NCI-H2196 (cell line): ENCODE measurements at regions not wholly inside any gene's neighbourhood (a gene's known extent, or its start where the extent isn't known, plus 50 kb on each side); places are given as distances from the start of the nearest gene placed in this dataset.

Source experiments
- DNase-seq: peaks from one replicate; lab custom pipeline; 2025; ENCODE audit not compliant: unreplicated experiment; lab: John Stamatoyannopoulos, UW

DNA sequence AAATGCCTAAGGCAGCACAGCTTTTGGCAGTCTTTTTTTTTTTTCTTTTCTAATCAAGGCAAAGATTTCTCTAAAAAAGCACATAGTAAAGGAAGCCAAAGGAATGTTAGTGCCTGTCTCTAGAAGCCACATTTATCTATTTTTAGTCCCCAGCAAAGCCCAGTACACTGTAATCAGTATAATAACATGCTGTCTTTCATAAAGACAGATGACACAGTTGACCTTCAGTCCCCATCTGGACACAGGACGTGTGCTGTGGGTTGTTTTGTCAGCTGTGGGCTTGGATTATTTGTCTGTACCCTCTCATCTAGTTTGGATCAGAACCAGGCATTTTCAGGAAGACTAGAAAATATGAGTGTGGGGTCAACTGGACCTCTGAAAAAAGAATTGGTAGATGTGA, 110.4 kb upstream of the CTNNB1 start:
- no peak for DNase-seq

DNA sequence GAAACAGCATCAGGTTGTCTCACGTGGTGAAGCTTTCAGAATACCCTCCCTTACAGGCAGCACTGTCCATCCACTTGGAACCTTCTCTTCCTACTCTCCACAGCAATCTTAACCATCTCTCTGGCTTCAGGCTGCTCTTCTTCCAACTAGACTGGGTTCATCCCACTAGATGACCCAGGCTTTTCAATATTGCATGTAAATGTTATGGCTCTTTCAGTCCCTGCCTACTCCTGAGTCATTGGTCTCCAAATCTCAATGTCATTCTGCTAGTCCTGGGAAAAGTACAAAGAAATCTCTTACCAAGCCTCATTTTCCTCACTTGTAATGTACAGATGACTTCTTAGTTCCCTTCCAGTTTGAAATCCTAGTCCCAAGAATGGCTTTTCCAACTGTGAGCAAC, 109.7 kb upstream of the CTNNB1 start:
- no peak for DNase-seq

DNA sequence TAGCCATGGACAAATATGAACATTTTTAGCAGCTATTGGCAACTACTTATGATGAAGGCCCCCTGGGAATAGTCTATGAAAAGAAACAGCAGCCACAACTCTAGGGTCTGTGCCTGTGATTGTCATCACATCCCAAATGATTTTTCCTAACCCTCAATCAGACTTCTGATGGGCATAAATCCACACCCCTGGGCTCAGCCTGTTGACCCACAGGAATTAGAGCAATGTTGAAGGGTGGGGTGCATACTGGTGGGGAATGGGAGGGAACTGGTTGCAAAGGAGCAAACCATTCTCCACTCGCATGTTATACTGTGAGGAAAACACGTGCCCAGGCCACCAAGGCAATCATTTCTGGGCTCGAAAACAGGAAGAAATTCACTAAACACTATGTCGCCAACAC, 106.5 kb upstream of the CTNNB1 start:
- DNase-seq = no peak

- DNase-seq = no peak
Observed at GRCh38 chr3:41093476-41093875, 105.8 kb upstream of the CTNNB1 start.

DNA sequence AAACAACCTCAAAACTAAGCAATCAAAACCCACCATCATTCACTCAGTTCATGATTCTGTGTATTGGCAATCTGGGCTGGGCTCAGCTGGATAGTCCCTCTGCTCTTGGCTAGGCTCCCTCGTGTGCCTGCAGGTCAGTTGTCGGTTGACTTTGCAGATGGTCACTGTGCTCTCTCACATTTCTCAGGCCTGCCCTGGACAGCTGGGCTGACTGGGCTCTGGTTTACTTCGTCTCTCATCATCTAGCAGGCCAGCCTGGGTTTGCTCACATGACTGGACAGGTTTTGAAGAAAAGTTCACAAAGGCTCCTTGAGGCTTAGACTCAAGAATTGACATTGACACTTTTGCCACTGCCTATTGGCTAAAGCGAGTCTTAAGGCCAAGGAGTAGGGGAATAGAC, 105.0 kb upstream of the CTNNB1 start:
- no peak for DNase-seq

GRCh38 chr3:41095702-41096101, 103.6 kb upstream of the CTNNB1 start:
- no peak for DNase-seq

GRCh38 chr3:41097896-41098496, 101.3 kb upstream of the CTNNB1 start:
- DNase-seq = no peak

DNA sequence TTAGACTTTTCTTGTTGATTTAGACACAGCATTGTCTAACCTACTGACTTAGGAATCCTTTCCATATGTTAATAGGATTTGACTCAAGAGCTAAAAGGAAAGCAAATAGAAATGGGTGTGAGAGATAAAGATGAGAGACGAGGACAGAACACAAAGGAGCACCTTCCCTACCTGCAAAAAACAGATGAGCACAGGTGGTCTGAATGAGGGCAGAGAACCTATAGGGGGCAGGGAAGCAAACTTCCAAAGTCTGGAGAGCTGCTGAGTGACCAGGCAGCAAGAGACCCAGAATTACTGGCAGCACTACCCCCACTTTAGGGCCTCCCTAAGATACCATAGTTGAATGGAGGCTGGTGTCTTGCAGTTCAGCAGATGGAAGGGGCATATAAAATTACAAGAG, 98.1 kb upstream of the CTNNB1 start:
- no peak for DNase-seq

DNA sequence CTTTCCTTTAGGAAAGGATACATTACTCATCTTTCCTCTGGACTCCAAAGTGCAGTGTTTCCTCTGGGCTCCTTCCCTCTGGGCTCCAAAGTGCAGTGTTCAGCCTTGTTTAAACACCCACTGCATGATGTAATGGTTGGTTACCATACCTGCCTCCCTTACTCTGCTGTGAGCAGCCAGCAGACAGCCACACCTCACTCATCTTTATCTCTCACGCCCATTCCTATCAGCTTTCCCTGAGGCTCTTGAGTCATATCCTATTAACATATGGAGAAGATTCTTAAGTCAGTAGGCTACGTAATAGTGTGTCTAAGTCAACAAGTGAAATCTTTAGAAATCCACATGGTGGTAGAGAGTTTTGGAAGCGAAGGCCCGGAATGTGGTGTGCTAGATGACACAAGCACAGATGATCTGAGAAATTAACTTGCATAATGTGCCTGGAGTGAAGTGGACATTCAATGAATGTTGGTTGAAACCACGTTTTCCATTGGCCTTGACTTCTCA, 97.2 kb upstream of the CTNNB1 start:
- DNase-seq = no peak

DNA sequence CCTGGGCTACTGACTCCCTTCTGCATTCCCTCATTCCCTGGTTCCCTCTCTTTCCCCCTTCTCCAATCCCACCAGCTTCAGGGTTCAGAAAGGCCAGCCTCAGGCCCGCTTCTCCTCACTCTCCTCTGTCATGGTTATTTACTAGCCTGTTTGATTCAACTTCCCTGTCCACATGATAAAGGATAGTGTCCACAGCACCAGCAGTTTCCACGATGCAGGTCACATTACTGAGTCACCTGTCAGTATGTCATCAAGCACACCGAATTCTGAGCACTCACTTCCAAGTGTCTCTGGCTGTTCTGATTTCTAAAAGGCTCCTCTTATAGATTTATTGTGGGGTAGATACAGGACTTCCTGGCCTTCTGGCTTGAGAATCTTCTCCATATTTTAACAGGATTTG, 96.6 kb upstream of the CTNNB1 start:
- DNase-seq = no peak

- no peak for DNase-seq
Observed at GRCh38 chr3:41103200-41103599, 96.1 kb upstream of the CTNNB1 start.

GRCh38 chr3:41104147-41104546, 95.2 kb upstream of the CTNNB1 start:
- no peak for DNase-seq

DNA sequence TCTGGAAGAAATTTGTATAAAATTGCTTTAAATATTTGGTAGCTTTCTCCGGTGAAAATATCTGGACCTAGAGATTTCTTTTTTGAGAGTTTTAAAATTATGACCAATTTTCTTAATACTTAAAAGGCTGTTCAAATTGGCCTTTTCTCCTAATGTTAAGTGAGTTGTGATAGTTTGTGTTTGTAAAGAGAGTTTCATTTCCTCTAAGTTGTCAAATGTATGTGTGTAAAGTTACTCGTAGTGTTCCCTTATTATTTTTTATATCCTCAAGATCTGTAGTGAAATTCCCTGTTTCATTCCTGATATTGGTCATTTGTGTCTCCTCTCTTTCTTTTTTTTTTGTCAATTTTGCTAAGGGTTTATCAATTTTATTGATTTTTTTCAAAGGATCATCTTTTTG, 92.6 kb upstream of the CTNNB1 start:
- no peak for DNase-seq

GRCh38 chr3:41111011-41111410, 88.3 kb upstream of the CTNNB1 start:
- no peak for DNase-seq

GRCh38 chr3:41112466-41112865, 86.8 kb upstream of the CTNNB1 start:
- DNase-seq = no peak

DNA sequence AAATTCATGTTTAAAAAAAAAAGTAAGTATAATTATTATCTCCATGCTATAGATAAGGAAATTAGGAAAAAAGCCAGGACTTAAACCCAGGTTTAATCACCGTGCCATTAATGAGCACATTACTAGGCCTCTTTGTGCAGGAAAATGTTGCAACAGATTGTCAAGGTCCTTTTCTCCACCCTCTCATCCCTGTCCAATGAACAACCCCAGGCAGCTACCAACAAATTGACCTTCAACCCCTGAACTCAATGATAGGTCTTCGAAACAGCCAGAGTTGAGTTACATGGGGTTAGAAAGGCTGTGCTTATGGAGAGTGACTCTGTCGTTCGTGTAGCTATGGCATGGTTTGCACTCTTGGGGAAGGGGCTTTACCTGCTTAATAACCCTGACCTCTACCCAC, 84.2 kb upstream of the CTNNB1 start:
- DNase-seq = no peak

- no peak for DNase-seq
Observed at GRCh38 chr3:41116851-41117250, 82.5 kb upstream of the CTNNB1 start.

GRCh38 chr3:41117398-41117870, 81.9 kb upstream of the CTNNB1 start:
- DNase-seq = peak; percentile 1

DNA sequence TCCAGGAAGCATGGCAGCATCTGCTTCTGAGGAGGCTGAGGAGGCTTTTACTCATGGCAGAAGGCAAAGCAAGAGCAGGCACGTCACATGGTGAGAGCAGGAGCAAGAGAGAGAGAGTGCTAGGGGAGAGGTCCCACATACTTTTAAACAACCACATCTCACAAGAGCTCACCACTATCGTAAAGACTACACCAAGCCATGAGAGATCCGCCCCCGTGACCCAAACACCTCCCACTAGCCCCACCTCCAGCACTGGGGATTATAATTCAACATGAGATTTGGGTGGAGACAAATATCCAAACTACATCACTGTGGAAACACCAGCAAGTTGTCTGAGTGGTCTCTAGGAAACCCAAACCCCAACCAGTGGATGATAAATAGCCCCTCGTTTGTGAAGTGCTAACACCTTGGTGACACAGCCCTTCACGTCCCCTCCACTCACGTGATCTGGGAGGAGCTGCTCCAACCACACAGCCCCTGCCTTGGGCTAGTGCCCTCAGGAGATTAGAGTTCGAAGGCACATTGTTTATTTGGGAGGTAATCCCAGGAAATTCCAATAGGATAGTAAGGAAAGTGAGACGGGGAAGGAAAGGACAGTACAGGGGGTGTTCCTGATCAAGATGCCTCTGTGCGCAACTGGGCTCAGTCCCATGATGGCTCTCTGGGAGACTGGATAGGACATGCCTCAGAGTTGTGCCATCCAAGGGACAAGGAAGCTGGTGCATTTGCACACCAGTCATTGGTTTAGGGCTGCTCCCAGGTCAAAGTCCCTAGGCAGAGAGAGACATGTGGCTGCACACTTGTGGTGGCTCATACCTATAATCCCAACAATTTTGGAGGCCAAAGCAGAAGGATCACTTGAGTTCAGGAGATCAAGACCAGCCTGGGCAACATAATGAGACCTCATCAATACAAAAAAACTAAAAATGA, 80.6 kb upstream of the CTNNB1 start:
- no peak for DNase-seq

- no peak for DNase-seq
Observed at GRCh38 chr3:41120460-41120859, 78.8 kb upstream of the CTNNB1 start.

DNA sequence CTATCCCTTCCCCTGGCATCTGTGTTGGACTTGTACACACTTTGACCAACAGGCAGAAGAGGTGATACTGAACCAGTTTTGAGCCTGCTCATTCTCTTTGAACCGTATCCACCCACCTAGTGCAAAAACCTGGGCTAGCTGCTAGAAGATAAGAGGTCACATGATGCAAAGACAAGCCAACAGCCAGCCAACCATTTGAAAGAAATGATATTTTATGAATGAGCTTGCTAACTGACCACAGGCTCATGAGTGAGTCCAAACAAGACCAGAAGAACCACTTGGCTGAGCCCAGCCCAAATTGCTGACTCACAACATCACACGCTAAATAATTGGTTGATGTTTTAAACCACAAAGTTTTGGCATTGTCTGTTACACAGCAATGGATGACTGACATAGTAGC, 74.0 kb upstream of the CTNNB1 start:
- no peak for DNase-seq

DNA sequence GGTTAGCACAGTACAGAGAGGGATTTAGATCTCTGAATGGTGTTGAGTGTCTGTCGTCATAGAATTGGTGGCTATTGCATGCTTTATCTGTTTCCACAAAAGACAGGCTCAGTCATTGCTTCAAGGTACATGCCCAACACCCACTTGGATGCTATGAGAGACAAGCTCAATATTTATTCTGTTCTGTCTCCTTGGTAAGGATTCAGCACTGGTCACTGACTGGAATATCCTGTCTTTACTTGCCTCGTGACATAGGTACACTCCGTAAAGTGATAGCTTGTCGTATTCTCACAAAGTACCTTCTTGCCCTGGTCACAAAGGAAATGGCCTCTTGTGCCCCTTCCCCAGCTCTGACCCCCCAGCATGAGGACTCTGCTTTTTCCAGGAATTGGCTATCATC, 72.8 kb upstream of the CTNNB1 start:
- DNase-seq = no peak
